ENCODE measurements at regions not wholly inside any gene's neighbourhood (a gene's known extent, or its start where the extent isn't known, plus 50 kb on each side); places are given as distances from the start of the nearest gene placed in this dataset.

- no peak for TF ChIP-seq CTCF (IDR thresholded peaks at IDR 0.05)
- no peak for TF ChIP-seq EP300 (IDR thresholded peaks at IDR 0.05)
Measured at GRCh38 chr14:100439781-100440180, 116.6 kb downstream of the SLC25A47 start.
